Suprapubic skin (tissue), 3 donors: ENCODE measurements at regions not wholly inside any gene's neighbourhood (a gene's known extent, or its start where the extent isn't known, plus 50 kb on each side); places are given as distances from the start of the nearest gene placed in this dataset.

Experiments used
- EP300 ChIP-seq: sonication (generic); formaldehyde crosslinking; IDR thresholded peaks from one replicate; pipeline ENCODE4 v1.6.1; 2017; ENCODE audit warnings: antibody characterized with exemption
- TF ChIP-seq, protein P1 (sequence below), 2 donors: fragments of 200-600 bp in 1 of 2; fragments of 450-650 bp in 1 of 2; sonication (generic) in 1 of 2; IDR thresholded peaks; one replicate each; pipeline ENCODE4 v1.5.1; 2016 to 2019; ENCODE audit warnings: antibody characterized with exemption in 2 of 2, mild to moderate bottlenecking in 1 of 2, moderate library complexity in 1 of 2

DNA sequence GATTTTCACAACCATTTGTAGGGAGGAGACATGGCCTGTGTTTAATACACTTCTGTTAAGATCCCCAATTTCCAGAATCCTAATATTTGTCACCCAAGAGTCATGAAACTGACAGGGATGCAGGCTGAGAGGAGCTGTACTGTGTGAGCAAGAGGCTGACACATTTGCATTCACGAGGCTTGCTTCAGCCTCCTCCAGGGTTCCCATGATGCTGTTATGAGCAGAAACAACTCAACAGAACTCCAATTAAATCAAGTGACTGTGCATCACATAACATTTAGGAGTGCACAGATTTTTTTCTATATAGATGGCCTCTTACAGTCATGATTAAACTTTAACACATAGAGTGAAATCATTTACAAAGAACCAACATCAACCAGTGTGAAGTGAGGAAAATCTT is 292.3 kb upstream of the STT3B start:
- TF ChIP-seq, protein P1, sequence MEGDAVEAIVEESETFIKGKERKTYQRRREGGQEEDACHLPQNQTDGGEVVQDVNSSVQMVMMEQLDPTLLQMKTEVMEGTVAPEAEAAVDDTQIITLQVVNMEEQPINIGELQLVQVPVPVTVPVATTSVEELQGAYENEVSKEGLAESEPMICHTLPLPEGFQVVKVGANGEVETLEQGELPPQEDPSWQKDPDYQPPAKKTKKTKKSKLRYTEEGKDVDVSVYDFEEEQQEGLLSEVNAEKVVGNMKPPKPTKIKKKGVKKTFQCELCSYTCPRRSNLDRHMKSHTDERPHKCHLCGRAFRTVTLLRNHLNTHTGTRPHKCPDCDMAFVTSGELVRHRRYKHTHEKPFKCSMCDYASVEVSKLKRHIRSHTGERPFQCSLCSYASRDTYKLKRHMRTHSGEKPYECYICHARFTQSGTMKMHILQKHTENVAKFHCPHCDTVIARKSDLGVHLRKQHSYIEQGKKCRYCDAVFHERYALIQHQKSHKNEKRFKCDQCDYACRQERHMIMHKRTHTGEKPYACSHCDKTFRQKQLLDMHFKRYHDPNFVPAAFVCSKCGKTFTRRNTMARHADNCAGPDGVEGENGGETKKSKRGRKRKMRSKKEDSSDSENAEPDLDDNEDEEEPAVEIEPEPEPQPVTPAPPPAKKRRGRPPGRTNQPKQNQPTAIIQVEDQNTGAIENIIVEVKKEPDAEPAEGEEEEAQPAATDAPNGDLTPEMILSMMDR (IDR thresholded peaks at IDR 0.05), result no peak
- no peak for TF ChIP-seq EP300
